CD4-positive, alpha-beta T cell (primary cell): ENCODE measurements at regions not wholly inside any gene's neighbourhood (a gene's known extent, or its start where the extent isn't known, plus 50 kb on each side); places are given as distances from the start of the nearest gene placed in this dataset.

Experiments
- ATAC-seq: fragments of 200-7000 bp; cut with Tn5 transposase; one replicate; pipeline ENCODE4 v1.10.0; 2022; ENCODE audit warnings: mild to moderate bottlenecking; ENCODE audit not compliant: poor library complexity
- CTCF ChIA-PET: fragments of 350-600 bp; sonication (Branson Sonifier 250); formaldehyde crosslinking; loops from one replicate; lab custom pipeline; 2021; ENCODE audit warnings: antibody characterized with exemption, inconsistent platforms; lab: Charles Lee
- POLR2A ChIA-PET: fragments of 350-600 bp; sonication (Branson Sonifier 250); formaldehyde crosslinking; loops from one replicate; lab custom pipeline; 2021; ENCODE audit warnings: antibody characterized with exemption, inconsistent platforms; lab: Charles Lee
- DNase-seq, 14 experiments: peaks; one replicate each; pipeline ENCODE4 v3.0.0-alpha.2; 2013 to 2020; ENCODE audit warnings: mixed read lengths in 2 of 14
- H3K27ac ChIP-seq, 2 donors: one replicate each; pipeline versions ENCODE4 v1.5.1 to v1.7.0; 2013; ENCODE audit warnings: low read length in 2 of 2, low read depth in 1 of 2, mild to moderate bottlenecking in 1 of 2
- H3K27me3 ChIP-seq, 2 experiments: 1 replicate in 1 of 2; 2 replicates in 1 of 2; pipeline versions ENCODE4 v1.6.1 to v1.7.0; 2013; ENCODE audit warnings: low read length in 2 of 2, control low read depth in 1 of 2, mild to moderate bottlenecking in 1 of 2, moderate library complexity in 1 of 2; ENCODE audit not compliant: insufficient read depth in 2 of 2, control insufficient read depth in 1 of 2
- H3K36me3 ChIP-seq: one replicate; pipeline ENCODE4 v1.6.1; 2013; ENCODE audit warnings: low read length, control low read depth; ENCODE audit not compliant: insufficient read depth
- H3K4me1 ChIP-seq: one replicate; pipeline ENCODE4 v1.6.1; 2013; ENCODE audit warnings: low read length, control low read depth; ENCODE audit not compliant: insufficient read depth
- H3K4me3 ChIP-seq: one replicate; pipeline ENCODE4 v1.5.1; 2013; ENCODE audit warnings: mild to moderate bottlenecking, low read length, moderate library complexity
- H3K9me3 ChIP-seq, 2 experiments: 1 replicate in 1 of 2; 2 replicates in 1 of 2; pipeline versions ENCODE4 v1.6.1 to v1.7.0; 2013; ENCODE audit warnings: low read length in 2 of 2, mild to moderate bottlenecking in 2 of 2, control low read depth in 1 of 2, moderate library complexity in 1 of 2; ENCODE audit not compliant: control insufficient read depth in 1 of 2, insufficient read depth in 1 of 2
- H3K27ac Mint-ChIP-seq: one replicate; pipeline ENCODE4 v1.8.0; 2020; ENCODE audit warnings: mixed read lengths
- H3K27me3 Mint-ChIP-seq: one replicate; pipeline ENCODE4 v1.8.0; 2021; ENCODE audit warnings: mixed read lengths
- H3K36me3 Mint-ChIP-seq: one replicate; pipeline ENCODE4 v1.8.0; 2021; ENCODE audit warnings: low read depth, mixed read lengths
- H3K4me1 Mint-ChIP-seq: one replicate; pipeline ENCODE4 v1.8.0; 2021; ENCODE audit warnings: low read depth, mixed read lengths
- H3K4me3 Mint-ChIP-seq: one replicate; pipeline ENCODE4 v1.8.0; 2020; ENCODE audit warnings: mild to moderate bottlenecking, mixed read lengths
- H3K9me3 Mint-ChIP-seq: one replicate; pipeline ENCODE4 v1.8.0; 2020; ENCODE audit warnings: mixed read lengths
- CTCF ChIP-seq: fragments of 200-600 bp; IDR thresholded peaks from one replicate; pipeline ENCODE4 v1.8.0; 2022; ENCODE audit warnings: antibody characterized with exemption, mild to moderate bottlenecking
- intact Hi-C, 2 experiments: fragments of 100-400 bp; cut with DNase I in 1 of 2; cut with micrococcal nuclease in 1 of 2; formaldehyde crosslinking; loops; one replicate each; pipeline versions ENCODE4 v1.15.1 to v1.9.0; 2023 to 2025; cut with DNase I, micrococcal nuclease

- Mint-ChIP-seq H3K36me3 (no peaks in the 10 kb centered on the region), H3K9me3 (no peaks in the 10 kb centered on the region), H3K4me1 (peaks cover 21% of the 10 kb centered on the region), H3K27ac (no peak overlapping the region), H3K4me3 (no peak overlapping the region), H3K27me3 (no peaks in the 10 kb centered on the region)
- H3K36me3 ChIP-seq: no peaks in the 10 kb centered on the region
- no peak for TF ChIP-seq CTCF
- ChIA-PET CTCF (no interaction called here), POLR2A (interaction anchor here (1.2 to 1.3 kb wide), 2 partner anchors 13 to 23 kb away, joined by 3 to 4 read pairs; no protein-coding TSS in a partner anchor)
- no peak overlapping the region for H3K4me3 ChIP-seq
- H3K9me3 ChIP-seq: no peaks in the 10 kb centered on the region
- H3K4me1 ChIP-seq: peaks cover 33% of the 10 kb centered on the region
- no peak for DNase-seq
- intact Hi-C loops: no loop called here
- H3K27ac ChIP-seq: no peak overlapping the region
- no peak for ATAC-seq
- H3K27me3 ChIP-seq: no peaks in the 10 kb centered on the region
Measured at GRCh38 chr10:3958472-3958996, 173.5 kb upstream of the KLF6 start.

- Mint-ChIP-seq H3K9me3 (no peaks in the 10 kb centered on the region), H3K27ac (no peak overlapping the region)
- intact Hi-C loops: no loop called here
Measured at GRCh38 chr10:3955955-3956617, 171.1 kb upstream of the KLF6 start.

GRCh38 chr10:3955493-3955892, 170.5 kb upstream of the KLF6 start:
- Mint-ChIP-seq H3K36me3 (no peaks in the 10 kb centered on the region), H3K4me3 (no peak overlapping the region), H3K27ac (no peak overlapping the region), H3K4me1 (peaks cover 9% of the 10 kb centered on the region), H3K9me3 (no peaks in the 10 kb centered on the region), H3K27me3 (no peaks in the 10 kb centered on the region)
- ATAC-seq (no peak), DNase-seq (no peak)
- ChIA-PET POLR2A (interaction anchor here (0.6 kb wide), 1 partner anchor 138 kb away, joined by 3 read pairs; no protein-coding TSS in a partner anchor), CTCF (interaction anchor here (1.5 to 1.6 kb wide), 2 partner anchors 10 to 82 kb away, joined by 3 to 4 read pairs; no protein-coding TSS in a partner anchor)
- no peak overlapping the region for H3K4me3 ChIP-seq
- intact Hi-C loops: no loop called here
- no peaks in the 10 kb centered on the region for H3K9me3 ChIP-seq
- no peaks in the 10 kb centered on the region for H3K27me3 ChIP-seq
- H3K36me3 ChIP-seq: no peaks in the 10 kb centered on the region
- H3K27ac ChIP-seq: no peak overlapping the region
- H3K4me1 ChIP-seq: peaks cover 15% of the 10 kb centered on the region
- TF ChIP-seq CTCF: no peak

More at GRCh38 chr10:3955955-3956617, 171.1 kb upstream of the KLF6 start:
- no peak overlapping the region for H3K27ac ChIP-seq
- TF ChIP-seq CTCF: no peak
- H3K27me3 ChIP-seq: no peaks in the 10 kb centered on the region
- no peaks in the 10 kb centered on the region for H3K36me3 Mint-ChIP-seq
- DNase-seq (no peak), ATAC-seq (no peak)
- peaks cover 11% of the 10 kb centered on the region for H3K4me1 Mint-ChIP-seq
- H3K4me3 Mint-ChIP-seq: no peak overlapping the region
- no peaks in the 10 kb centered on the region for H3K9me3 ChIP-seq
- ChIA-PET CTCF (interaction anchor here (1.6 kb wide), 1 partner anchor 9 kb away, joined by 3 read pairs; no protein-coding TSS in a partner anchor), POLR2A (interaction anchor here (0.6 kb wide), 1 partner anchor 138 kb away, joined by 3 read pairs; no protein-coding TSS in a partner anchor)
- no peaks in the 10 kb centered on the region for H3K27me3 Mint-ChIP-seq
- H3K4me1 ChIP-seq: peaks cover 16% of the 10 kb centered on the region
- H3K36me3 ChIP-seq: no peaks in the 10 kb centered on the region
- no peak overlapping the region for H3K4me3 ChIP-seq
